Embryonic facial prominence (tissue), 1 donor: ENCODE measurements at regions not wholly inside any gene's neighbourhood (a gene's known extent, or its start where the extent isn't known, plus 50 kb on each side); places are given as distances from the start of the nearest gene placed in this dataset.

Experiments used
- DNase-seq: peaks from one replicate; pipeline ENCODE4 v3.0.0-alpha.2; 2016; ENCODE audit errors: extremely low spot score

DNA sequence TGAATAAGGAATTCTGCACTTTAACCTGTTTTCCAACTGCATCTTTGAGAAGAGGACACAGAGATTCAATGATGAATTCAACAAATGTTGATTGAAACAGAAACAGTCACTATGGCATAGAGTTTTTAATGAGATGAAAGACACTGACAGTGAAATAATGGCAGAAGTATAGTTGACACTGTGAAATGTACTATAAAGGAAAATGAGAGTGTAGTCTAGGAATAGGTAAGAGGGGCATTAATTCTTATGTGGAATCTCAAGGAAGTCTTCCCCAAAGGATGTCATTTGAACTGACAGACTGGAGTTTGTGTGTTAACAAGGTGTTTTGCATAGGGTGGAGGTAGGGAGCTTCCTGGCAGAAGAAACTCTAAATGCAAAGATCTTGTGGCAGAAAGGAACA is 566.2 kb downstream of the TDRD15 start:
- no peak for DNase-seq

GRCh38 chr2:21693081-21693480 is 569.3 kb downstream of the TDRD15 start:
- DNase-seq, result no peak

DNA sequence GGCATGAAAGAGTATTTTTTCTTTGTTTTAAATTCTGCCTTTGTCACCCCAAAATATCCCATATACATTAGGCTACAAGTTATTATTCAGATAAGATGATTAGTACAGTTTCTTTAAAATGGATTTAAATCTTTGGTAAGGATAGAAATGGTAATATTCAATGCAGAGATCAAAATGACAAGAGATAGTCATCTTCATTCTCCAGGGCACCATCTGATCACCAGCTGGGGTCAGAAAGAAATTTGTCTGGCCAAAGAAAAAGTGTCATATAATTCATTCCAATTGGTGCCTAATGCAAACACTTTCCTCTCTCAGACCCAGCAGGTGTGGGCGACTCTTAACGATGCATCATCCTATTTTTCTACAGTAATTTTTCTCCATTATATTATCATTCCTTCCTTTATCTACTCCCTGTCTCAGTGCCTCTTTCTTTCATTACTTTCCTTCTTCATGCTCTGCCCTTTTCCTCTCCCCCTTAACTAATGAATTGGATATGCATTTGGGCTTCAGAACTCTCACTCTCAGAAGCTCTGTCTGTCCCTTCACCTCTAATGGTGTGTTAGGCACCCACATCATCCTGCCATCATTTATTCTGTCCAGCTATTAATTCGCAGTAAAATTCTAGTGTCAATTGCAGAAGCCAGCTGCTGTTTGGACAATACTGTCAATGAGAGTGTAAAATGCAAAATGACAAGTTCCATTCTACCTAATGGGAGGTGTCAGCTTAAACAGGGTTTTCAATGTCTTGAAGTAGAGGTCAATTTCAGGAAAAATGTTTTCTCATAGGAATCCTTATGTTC is 570.5 kb downstream of the TDRD15 start:
- no peak for DNase-seq

DNA sequence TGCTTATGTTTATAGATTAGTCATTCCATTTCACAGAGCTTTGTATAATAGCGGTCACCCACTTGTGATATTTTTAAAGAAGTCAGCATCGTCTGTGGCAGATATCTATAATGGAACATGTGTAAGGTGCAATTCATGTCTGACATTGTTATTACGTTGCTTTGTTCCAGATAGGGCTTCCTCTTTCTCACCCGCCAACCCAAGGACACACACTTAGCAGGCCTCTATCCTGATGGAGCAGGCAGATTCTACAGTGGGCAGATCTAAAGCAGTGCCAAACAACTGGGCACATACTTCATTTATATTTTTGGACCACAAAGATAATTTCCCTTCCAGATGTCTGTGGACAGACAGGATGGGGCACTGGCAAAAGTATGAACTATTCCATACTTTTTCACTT is 573.1 kb downstream of the TDRD15 start:
- DNase-seq, result no peak

- no peak for DNase-seq
Measured at GRCh38 chr2:21700644-21701043, 576.9 kb downstream of the TDRD15 start.

DNA sequence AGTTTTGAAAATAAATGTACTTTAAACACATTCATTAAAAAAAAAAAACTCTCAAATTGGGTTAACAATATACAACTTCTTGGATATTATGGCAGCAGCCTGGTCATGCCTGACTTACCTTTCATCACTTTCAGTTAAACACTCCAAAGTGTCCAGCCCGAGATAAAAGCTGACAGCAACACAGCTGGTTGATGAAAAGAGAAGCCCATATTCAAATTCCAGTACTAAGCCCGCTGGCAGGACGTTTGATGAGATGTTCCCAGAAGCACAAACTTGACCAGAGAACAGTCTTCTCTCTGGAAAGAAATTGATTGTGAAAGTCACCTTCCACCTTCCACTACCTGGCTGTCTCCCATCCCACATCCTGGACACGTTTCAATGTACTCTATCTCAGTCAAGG is 586.3 kb downstream of the TDRD15 start:
- DNase-seq, result no peak

GRCh38 chr2:21710496-21710895 is 586.7 kb downstream of the TDRD15 start:
- DNase-seq, result no peak

DNA sequence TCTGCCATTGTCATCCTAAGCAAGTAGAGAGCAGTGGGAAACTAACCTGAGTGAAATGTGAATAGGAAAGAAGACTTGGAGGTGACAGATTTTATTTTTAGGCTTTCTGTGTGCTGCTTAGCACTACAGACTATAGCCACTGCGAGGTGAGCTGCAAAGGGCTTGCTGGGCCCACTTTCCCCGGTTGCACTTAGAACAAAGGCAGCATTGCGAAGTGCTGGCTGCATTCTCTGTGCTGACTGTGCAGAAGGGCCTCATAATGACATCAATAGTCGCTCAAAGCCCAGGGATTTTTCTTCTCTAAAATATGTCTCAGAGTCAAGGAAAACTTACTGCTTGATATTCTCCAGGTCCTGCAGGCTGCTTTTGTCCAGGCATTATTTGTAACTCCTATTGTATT is 592.1 kb downstream of the TDRD15 start:
- DNase-seq, result no peak

GRCh38 chr2:21727101-21727500 is 603.3 kb downstream of the TDRD15 start:
- no peak for DNase-seq

DNA sequence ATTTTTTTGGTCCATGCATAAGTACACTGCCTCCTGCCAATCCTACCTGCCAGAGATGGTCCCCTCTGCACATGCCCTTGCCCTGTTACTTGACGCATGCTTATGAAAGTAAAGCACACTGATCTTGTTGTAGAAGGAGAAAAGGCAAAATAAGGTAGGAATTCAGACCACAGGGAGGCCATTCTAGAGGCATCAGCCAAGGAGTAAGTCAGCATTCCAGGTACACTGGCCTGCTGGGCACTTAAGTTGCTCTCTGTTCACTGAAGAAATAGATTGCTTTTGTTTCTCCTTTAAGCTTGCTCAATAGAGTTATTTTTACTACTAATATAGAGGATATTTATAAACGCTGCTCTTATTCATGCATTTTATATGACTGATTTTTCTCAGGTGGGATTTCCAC is 604.4 kb downstream of the TDRD15 start:
- no peak for DNase-seq

DNA sequence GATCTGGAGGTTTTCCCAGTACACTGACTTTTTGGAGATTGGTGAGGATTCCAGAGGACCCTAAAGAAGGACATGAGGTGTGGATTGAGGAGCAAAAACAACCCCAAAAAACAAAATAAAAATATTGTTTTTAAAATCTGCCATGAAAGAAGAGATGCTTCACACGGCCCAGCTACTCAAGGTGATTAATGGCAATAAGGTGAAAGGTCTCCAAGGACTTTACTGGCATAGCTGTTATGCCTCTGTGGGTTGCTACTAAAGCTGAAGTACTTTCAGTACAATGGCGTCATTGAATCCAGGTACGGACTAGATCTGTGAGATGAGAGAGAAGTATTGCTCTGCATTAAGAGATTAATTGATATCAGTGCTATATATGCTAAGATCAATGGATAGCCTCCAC is 606.4 kb downstream of the TDRD15 start:
- no peak for DNase-seq

GRCh38 chr2:21740484-21740883 is 616.7 kb downstream of the TDRD15 start:
- no peak for DNase-seq

DNA sequence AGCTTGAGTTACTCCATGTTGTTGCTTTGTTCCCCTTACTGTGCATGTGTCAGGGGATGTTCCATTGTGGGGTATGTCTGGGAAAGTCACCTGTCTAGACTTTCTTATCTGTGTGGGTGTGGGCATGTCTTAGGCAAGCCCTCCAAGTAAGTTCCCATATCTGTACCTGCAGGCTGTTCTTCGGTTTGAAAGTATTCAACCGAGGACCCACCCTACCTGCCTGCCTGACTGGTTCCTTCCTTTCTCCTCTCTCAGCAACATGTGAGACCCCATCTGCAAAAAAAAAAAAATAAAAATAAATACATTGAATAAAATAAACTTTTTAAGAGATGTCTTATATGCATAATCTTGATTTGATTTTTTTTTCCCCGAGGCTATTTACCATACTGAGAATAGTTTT is 622.7 kb downstream of the TDRD15 start:
- no peak for DNase-seq

DNA sequence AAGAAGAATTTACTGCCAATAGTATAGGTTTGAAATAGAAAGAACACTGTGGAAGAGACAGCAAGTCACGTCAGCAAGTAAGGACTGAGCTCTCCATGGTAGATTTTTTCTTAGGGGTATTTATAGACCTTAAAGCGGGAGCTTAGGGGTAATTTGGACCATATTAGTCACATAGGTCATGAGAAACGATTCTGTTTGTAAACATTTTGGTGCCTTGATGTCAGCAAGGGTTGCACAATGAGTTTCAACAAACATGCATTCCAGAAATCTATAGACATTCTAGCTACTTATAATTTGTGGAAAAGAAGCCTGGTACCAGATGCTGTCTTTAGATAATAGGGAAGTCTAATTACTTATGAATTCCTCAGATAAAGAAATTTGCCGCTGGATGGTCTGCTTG is 624.7 kb downstream of the TDRD15 start:
- no peak for DNase-seq

- no peak for DNase-seq
Measured at GRCh38 chr2:21754164-21754788, 630.5 kb downstream of the TDRD15 start.

- peak; percentile 15 for DNase-seq
Measured at GRCh38 chr2:21757805-21758430, 634.1 kb downstream of the TDRD15 start.

DNA sequence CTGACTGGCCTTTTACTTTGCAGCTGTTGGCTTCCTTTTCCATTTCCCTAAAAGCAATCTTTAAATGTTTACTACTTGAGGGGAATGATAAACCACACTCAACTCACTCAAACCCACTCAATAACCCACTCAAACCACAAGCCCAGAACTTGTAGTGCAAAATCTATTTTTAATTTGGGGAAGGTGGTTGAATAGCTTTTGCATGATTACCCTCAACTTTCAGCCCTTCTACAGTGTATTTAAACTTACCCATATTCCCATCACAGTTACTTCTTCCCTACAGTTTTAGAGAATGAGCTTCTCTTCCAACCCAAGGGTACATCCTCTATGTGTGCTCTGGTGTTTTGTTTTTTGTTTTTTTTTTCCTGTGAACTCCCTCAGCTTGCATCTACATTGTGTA is 636.1 kb downstream of the TDRD15 start:
- DNase-seq, result no peak

DNA sequence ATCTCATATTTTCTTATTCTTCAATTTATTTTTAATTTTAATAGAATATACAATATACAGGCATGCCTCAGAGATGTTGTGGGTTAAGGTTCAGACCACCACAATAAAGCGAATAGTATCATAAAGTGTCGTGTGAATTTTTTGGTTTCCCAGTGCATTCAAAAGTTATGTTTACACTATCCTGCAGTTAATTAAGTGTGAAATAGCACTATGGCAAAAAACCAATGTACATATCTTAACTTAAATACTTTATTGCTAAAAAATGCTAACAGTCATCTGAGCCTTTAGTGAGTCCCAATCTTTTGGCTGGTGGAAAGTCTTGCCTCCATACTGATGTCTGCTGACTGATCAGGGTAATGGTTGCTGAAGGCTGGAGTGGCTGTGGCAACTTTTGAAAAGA is 637.6 kb downstream of the TDRD15 start:
- DNase-seq, result no peak

DNA sequence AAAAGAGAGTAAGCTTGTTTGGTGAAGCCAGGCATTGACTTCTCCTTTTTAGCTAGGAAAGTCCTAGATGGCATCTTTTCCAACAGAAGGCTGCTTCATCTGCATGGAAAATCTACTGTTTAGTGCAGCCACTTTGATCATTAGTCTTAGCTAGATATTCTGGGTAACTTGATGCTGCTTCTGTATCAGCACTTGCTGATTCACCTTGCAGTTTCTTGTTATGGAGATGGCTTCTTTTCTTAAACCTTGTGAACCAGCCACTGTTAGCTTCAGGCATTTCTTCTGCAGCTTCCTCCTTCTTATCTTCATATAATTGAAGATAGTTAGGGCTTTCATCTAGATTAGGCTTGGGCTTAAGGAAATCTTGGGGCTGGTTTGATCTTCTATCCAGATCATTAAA is 639.7 kb downstream of the TDRD15 start:
- DNase-seq, result no peak

DNA sequence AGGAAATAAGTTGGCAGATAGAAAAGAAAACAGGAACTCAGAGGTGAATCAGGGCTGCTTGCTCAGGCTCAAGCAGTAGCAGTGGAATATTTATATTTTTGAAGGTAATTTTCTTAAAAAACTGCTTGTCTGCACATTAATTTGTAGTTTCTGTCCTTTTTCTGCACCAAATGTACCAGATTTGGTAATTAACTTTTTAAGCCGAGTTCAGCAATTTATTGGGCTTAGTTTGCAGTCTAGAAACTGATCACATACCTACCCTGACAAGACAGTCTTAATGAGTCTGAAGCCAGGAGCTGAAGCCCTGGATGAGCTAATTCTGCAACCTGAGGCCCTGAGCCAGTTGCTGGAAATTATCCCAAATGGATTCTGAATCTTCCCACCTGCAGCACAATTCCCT is 647.0 kb downstream of the TDRD15 start:
- no peak for DNase-seq

DNA sequence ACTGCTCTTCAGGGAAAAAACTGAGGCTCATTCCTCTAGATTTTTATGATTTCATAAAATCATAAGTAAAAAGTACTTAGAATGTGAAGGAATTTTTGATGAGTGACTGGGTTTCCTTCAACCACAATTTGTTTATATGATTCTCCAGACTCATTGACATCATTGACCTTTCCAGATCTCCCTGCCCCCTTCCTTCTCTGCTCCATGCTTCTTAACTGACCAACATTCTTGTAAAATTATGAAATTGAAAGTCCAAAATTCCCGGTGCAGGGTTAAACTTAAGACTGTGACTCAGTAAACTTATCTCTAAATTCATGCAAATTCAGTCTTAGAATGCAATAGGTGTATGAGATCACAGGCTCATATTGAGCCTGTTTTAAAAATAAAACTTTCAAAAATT is 648.9 kb downstream of the TDRD15 start:
- no peak for DNase-seq

DNA sequence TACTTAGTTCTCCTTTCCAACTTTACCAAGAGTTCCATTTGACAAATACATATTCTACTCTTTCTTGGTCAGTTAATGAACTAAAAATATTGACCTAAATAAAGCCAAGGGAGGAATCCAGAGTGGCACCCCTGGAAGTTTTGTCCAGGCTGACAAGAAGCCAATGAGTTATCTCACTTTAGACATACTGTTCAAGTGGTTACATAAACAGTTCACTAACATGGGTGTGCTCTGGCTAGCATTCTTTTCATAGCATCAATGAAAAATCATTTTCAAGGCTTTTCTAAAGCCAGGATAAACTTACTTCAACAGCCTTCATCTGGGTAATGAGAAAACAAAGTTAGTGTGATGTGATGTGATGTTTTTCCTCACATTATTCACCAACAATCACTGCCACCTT is 649.4 kb downstream of the TDRD15 start:
- no peak for DNase-seq

DNA sequence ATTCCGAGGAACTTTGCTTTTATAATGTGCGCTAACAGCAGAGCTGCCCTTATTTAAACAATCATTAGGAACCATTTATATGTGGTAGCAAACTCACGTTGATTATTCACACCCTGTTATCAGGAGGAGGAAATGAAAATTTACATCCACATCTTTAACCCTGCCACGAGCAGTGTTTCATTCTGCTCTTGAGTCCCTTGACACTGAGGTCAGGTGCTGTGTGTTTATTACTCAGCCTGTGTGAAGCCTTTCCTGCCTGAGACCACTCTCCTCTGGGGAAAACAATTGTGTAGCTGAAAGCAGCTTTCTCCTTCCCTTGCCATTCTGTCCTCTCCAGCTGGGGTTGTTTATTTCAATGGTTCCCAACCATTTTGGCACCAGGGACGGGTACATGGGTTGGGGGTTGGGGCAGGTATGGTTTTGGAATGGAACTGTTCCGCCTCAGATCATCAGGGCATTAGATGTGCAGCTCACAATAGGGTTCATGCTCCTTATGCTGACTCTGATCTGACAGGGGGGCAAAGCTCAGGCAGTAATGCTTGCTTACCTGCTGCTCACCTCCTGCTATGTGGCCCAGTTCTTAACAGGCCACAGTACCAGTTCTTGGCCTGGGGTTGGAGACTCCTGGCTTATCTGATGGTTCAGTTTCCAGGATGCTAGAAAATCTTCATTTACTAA is 651.1 kb downstream of the TDRD15 start:
- no peak for DNase-seq
